ENCODE measurements at regions not wholly inside any gene's neighbourhood (a gene's known extent, or its start where the extent isn't known, plus 50 kb on each side); places are given as distances from the start of the nearest gene placed in this dataset.

- TF ChIP-seq L3MBTL2 (conservative IDR thresholded peaks at IDR 0.05), result no peak
- no peak for TF ChIP-seq SUZ12 (IDR thresholded peaks at IDR 0.05)
- TF ChIP-seq ZNF384 (IDR thresholded peaks at IDR 0.05), result no peak
- TF ChIP-seq LEF1 (IDR thresholded peaks at IDR 0.05; ENCODE audit: borderline replicate concordance), result no peak
- no peak for TF ChIP-seq FOXM1 (IDR thresholded peaks at IDR 0.05; ENCODE audit: borderline replicate concordance)
- no peak for TF ChIP-seq SP1 (IDR thresholded peaks at IDR 0.05)
- TF ChIP-seq CTBP1 (IDR thresholded peaks at IDR 0.05; ENCODE audit: borderline replicate concordance), result no peak
- TF ChIP-seq HDGF (IDR thresholded peaks at IDR 0.05; ENCODE audit: borderline replicate concordance), result no peak
- TF ChIP-seq, protein P1, sequence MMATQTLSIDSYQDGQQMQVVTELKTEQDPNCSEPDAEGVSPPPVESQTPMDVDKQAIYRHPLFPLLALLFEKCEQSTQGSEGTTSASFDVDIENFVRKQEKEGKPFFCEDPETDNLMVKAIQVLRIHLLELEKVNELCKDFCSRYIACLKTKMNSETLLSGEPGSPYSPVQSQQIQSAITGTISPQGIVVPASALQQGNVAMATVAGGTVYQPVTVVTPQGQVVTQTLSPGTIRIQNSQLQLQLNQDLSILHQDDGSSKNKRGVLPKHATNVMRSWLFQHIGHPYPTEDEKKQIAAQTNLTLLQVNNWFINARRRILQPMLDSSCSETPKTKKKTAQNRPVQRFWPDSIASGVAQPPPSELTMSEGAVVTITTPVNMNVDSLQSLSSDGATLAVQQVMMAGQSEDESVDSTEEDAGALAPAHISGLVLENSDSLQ (IDR thresholded peaks at IDR 0.05), result no peak
- TF ChIP-seq ELF4 (IDR thresholded peaks at IDR 0.05), result no peak
- no peak for TF ChIP-seq FOXK2 (IDR thresholded peaks at IDR 0.05)
- POLR2A ChIA-PET, result no interaction called here
- CTCF ChIA-PET, result no interaction called here
- no peak for DNase-seq (ENCODE audit: extremely low spot score)
Measured at GRCh38 chr3:21041621-21042020, 709.4 kb downstream of the ZNF385D start.

GRCh38 chr3:21036888-21037287 lies 714.1 kb downstream of the ZNF385D start:
- CTCF ChIA-PET, result no interaction called here
- POLR2A ChIA-PET, result no interaction called here
- DNase-seq (ENCODE audit: extremely low spot score), result no peak
- TF ChIP-seq BHLHE40 (IDR thresholded peaks at IDR 0.05; ENCODE audit: borderline replicate concordance) (no peak), ARNT (IDR thresholded peaks at IDR 0.05) (no peak)
- TF ChIP-seq, protein P1 (IDR thresholded peaks at IDR 0.05), result no peak

GRCh38 chr3:21028412-21028811 lies 722.6 kb downstream of the ZNF385D start:
- no peak for TF ChIP-seq ZNF384 (IDR thresholded peaks at IDR 0.05)
- no peak for TF ChIP-seq BHLHE40 (IDR thresholded peaks at IDR 0.05; ENCODE audit: borderline replicate concordance)
- no peak for TF ChIP-seq SP1 (IDR thresholded peaks at IDR 0.05)
- no peak for TF ChIP-seq ARNT (IDR thresholded peaks at IDR 0.05)
- no peak for TF ChIP-seq FOXM1 (IDR thresholded peaks at IDR 0.05; ENCODE audit: borderline replicate concordance)
- no peak for TF ChIP-seq TARDBP (IDR thresholded peaks at IDR 0.05)
- no peak for TF ChIP-seq NFRKB (IDR thresholded peaks at IDR 0.05)
- peak; percentile 6 for DNase-seq (ENCODE audit: extremely low spot score)
- ChIA-PET POLR2A (no interaction called here), CTCF (interaction anchor here (0.6 kb wide), 1 partner anchor 187 kb away, joined by 3 read pairs; no protein-coding TSS in a partner anchor)

GRCh38 chr3:21024563-21024962 lies 726.4 kb downstream of the ZNF385D start:
- TF ChIP-seq ELF4 (IDR thresholded peaks at IDR 0.05) (no peak), FOXM1 (IDR thresholded peaks at IDR 0.05; ENCODE audit: borderline replicate concordance) (no peak), BHLHE40 (IDR thresholded peaks at IDR 0.05; ENCODE audit: borderline replicate concordance) (no peak), HDGF (IDR thresholded peaks at IDR 0.05; ENCODE audit: borderline replicate concordance) (no peak), SP1 (IDR thresholded peaks at IDR 0.05) (no peak), TARDBP (IDR thresholded peaks at IDR 0.05) (no peak), CTBP1 (IDR thresholded peaks at IDR 0.05; ENCODE audit: borderline replicate concordance) (no peak), L3MBTL2 (conservative IDR thresholded peaks at IDR 0.05) (no peak), FOXK2 (IDR thresholded peaks at IDR 0.05) (no peak), ZNF384 (IDR thresholded peaks at IDR 0.05) (no peak)
- TF ChIP-seq, protein P1 (IDR thresholded peaks at IDR 0.05), result no peak
- ChIA-PET POLR2A (no interaction called here), CTCF (no interaction called here)
- DNase-seq (ENCODE audit: extremely low spot score), result no peak

DNA sequence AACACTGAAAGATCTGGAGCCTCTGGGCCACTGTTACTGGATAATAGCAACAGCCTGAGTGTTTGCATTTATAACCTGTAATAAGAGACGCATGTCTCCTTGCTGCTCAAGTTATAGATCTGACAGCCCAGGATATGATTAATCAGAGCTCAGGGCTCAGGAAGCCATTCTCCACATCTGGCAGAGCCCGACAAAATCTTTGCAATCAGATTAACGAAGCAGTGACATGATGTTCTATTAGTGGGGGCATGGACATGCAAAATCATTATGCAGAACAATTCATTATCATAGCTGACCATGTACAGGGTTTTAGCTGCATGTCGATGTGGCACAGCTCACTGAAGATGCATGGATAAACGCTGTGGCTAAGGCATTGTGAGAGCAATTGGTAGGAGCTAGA lies 730.3 kb downstream of the ZNF385D start:
- no peak for DNase-seq (ENCODE audit: extremely low spot score)
- TF ChIP-seq SUZ12 (IDR thresholded peaks at IDR 0.05) (no peak), L3MBTL2 (conservative IDR thresholded peaks at IDR 0.05) (no peak), FOXA1 (IDR thresholded peaks at IDR 0.05) (no peak), HDGF (IDR thresholded peaks at IDR 0.05; ENCODE audit: borderline replicate concordance) (no peak), FOXK2 (IDR thresholded peaks at IDR 0.05) (no peak), BHLHE40 (IDR thresholded peaks at IDR 0.05; ENCODE audit: borderline replicate concordance) (no peak), SP1 (IDR thresholded peaks at IDR 0.05) (no peak), FOXM1 (IDR thresholded peaks at IDR 0.05; ENCODE audit: borderline replicate concordance) (no peak), TARDBP (IDR thresholded peaks at IDR 0.05) (no peak), LEF1 (IDR thresholded peaks at IDR 0.05; ENCODE audit: borderline replicate concordance) (no peak), ARNT (IDR thresholded peaks at IDR 0.05) (no peak), CTBP1 (IDR thresholded peaks at IDR 0.05; ENCODE audit: borderline replicate concordance) (no peak), ZNF384 (IDR thresholded peaks at IDR 0.05) (no peak), ELF4 (IDR thresholded peaks at IDR 0.05) (no peak), NFRKB (IDR thresholded peaks at IDR 0.05) (no peak)
- TF ChIP-seq, protein P1 (IDR thresholded peaks at IDR 0.05), result no peak
- ChIA-PET POLR2A (no interaction called here), CTCF (no interaction called here)

DNA sequence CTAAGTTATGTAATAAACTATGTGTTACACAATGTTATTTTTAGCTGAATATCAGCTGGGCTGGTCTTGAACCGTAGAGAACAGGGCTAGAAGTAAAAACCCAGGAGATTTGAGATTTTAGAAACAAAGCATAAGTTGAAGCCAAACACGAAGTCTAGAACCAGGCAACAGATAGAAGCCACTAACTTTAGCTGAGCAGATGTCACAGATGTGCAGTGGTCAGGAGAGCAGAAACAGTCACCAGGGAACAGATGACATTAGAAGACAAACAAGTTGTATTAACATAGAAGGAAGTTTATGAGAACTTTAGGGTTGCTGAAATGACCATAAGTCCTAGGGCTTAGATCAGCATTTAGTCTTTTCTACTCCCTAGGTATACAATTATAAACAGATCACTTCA lies 731.0 kb downstream of the ZNF385D start:
- TF ChIP-seq ELF4 (IDR thresholded peaks at IDR 0.05) (no peak), BHLHE40 (IDR thresholded peaks at IDR 0.05; ENCODE audit: borderline replicate concordance) (no peak), FOXA1 (IDR thresholded peaks at IDR 0.05) (no peak), CTBP1 (IDR thresholded peaks at IDR 0.05; ENCODE audit: borderline replicate concordance) (no peak), FOXM1 (IDR thresholded peaks at IDR 0.05; ENCODE audit: borderline replicate concordance) (no peak), SUZ12 (IDR thresholded peaks at IDR 0.05) (no peak), ZNF384 (IDR thresholded peaks at IDR 0.05) (no peak), ARNT (IDR thresholded peaks at IDR 0.05) (no peak), TARDBP (IDR thresholded peaks at IDR 0.05) (no peak), HDGF (IDR thresholded peaks at IDR 0.05; ENCODE audit: borderline replicate concordance) (no peak), LEF1 (IDR thresholded peaks at IDR 0.05; ENCODE audit: borderline replicate concordance) (no peak), FOXK2 (IDR thresholded peaks at IDR 0.05) (no peak), SP1 (IDR thresholded peaks at IDR 0.05) (no peak), L3MBTL2 (conservative IDR thresholded peaks at IDR 0.05) (no peak), NFRKB (IDR thresholded peaks at IDR 0.05) (no peak)
- TF ChIP-seq, protein P1 (IDR thresholded peaks at IDR 0.05), result no peak
- DNase-seq (ENCODE audit: extremely low spot score), result no peak
- ChIA-PET CTCF (no interaction called here), POLR2A (no interaction called here)

Measured in HEK293T (cell line).